ENCODE measurements at regions not wholly inside any gene's neighbourhood (a gene's known extent, or its start where the extent isn't known, plus 50 kb on each side); places are given as distances from the start of the nearest gene placed in this dataset.

DNA sequence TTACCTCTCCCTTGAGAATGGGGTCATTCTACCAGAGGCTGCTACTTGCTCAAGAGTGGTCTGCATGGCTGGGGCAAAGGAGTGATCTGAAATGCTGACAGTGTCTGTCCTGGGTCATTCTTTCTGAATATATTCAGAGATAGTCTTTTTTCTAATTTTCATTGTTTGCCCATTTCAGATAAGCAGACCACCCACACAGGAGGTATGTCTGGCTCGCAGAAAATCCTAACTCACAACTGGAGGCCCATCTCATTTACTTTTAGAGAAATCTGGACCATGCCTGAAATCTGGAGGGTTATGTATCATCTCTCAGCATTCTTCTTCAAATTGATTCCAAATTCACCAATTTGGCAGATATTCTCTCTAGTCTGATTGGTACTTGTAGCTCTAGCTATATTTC, 227.6 kb downstream of the SEC61B start:
- Histone ChIP-seq H3K27ac (no peak overlapping the region), H3K4me2 (no peak overlapping the region), H3K4me1 (peaks cover 10% of the 10 kb centered on the region; the same call in 1 of the 3 replicates), H3K4me3 (no peak overlapping the region), H3K9me3 (no peaks in the 10 kb centered on the region)
- CTCF ChIA-PET = no interaction called here
- FAIRE-seq (no peak), DNase-seq (ENCODE audit: low read depth in 1 of 2, low spot score in 1 of 2) (no peak), ATAC-seq (no peak)
- POLR2A ChIA-PET = no interaction called here
- TF ChIP-seq JUN (IDR thresholded peaks at IDR 0.05) (no peak), CBX2 (IDR thresholded peaks at IDR 0.05; ENCODE audit: borderline replicate concordance, low read depth) (no peak), POLR2AphosphoS2 (conservative IDR thresholded peaks at IDR 0.05; ENCODE audit: low read length) (no peak), CEBPB (IDR thresholded peaks at IDR 0.05) (no peak), FOXS1 (CRISPR knock-in tag; IDR thresholded peaks at IDR 0.05) (no peak)
- WGBS (ENCODE audit: missing lambda C conversion rate) = 6% methylated on average over 1 of the region's 1 CpG

DNA sequence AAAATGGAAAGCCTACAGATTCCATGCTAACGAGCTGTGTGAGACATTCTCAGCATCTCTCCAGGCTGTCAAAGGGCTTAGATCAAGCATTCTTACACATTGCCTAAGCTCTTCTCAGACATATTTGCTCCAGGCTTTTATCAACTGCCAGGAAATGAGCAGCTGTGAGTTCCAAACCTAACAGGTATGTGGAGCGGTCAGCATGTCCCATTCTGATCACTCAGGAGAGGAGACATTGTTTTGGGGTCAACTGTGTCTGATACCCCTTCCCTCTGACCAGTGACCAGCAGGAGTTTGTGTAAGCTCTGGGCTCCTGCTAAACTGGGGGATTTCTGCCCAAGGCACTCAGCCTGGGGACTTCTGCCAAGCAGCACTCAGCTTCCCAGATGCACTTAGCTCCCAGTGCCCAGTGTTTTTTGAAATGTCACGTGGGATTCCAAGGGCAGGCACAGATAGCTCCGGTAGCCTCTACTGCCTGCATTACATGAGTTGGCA, 229.1 kb downstream of the SEC61B start:
- Histone ChIP-seq H3K4me2 (no peak overlapping the region), H3K9me3 (no peaks in the 10 kb centered on the region), H3K27ac (no peak overlapping the region), H3K4me3 (no peak overlapping the region), H3K4me1 (no peaks in the 10 kb centered on the region)
- no peak for FAIRE-seq
- ChIA-PET POLR2A (no interaction called here), CTCF (no interaction called here)
- no peak for ATAC-seq
- DNase-seq (ENCODE audit: low read depth in 1 of 2, low spot score in 1 of 2) = no peak
- 19% methylated on average over 4 of the region's 4 CpGs for WGBS (ENCODE audit: missing lambda C conversion rate)
- TF ChIP-seq KDM1A (IDR thresholded peaks at IDR 0.05; ENCODE audit: low read depth) (no peak), GATA3 (IDR thresholded peaks at IDR 0.05; ENCODE audit: borderline replicate concordance) (no peak), ZFP36 (IDR thresholded peaks at IDR 0.05; ENCODE audit: borderline replicate concordance, partially characterized antibody) (no peak), MYC (IDR thresholded peaks at IDR 0.05; ENCODE audit: borderline replicate concordance, low read length) (no peak), EP300 (IDR thresholded peaks at IDR 0.05) (no peak), NFE2L2 (conservative IDR thresholded peaks at IDR 0.05; ENCODE audit: low read length) (no peak), TFCP2L1 (CRISPR knock-in tag; IDR thresholded peaks at IDR 0.05) (no peak), BHLHE40 (IDR thresholded peaks at IDR 0.05; ENCODE audit: low read depth, low read length) (no peak), JUN (IDR thresholded peaks at IDR 0.05) (no peak), FOSL2 (IDR thresholded peaks at IDR 0.05) (no peak), FOSL2 (CRISPR knock-in tag; IDR thresholded peaks at IDR 0.05) (no peak), CHD4 (IDR thresholded peaks at IDR 0.05; ENCODE audit: borderline replicate concordance) (no peak), CBX8 (IDR thresholded peaks at IDR 0.05) (no peak), ELK1 (IDR thresholded peaks at IDR 0.05; ENCODE audit: low read depth, low read length) (no peak)

GRCh38 chr9:99457406-99457805, 235.3 kb downstream of the SEC61B start:
- POLR2A ChIA-PET = no interaction called here

GRCh38 chr9:99457981-99458380, 235.9 kb downstream of the SEC61B start:
- CTCF ChIA-PET = no interaction called here
- no peaks in the 10 kb centered on the region for H3K9me3 ChIP-seq
- TF ChIP-seq RNF2 (IDR thresholded peaks at IDR 0.05; ENCODE audit: borderline replicate concordance, low read depth) = no peak
- TF ChIP-seq, protein P1, sequence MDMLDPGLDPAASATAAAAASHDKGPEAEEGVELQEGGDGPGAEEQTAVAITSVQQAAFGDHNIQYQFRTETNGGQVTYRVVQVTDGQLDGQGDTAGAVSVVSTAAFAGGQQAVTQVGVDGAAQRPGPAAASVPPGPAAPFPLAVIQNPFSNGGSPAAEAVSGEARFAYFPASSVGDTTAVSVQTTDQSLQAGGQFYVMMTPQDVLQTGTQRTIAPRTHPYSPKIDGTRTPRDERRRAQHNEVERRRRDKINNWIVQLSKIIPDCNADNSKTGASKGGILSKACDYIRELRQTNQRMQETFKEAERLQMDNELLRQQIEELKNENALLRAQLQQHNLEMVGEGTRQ (IDR thresholded peaks at IDR 0.05) = no peak
- TF ChIP-seq JUNB (IDR thresholded peaks at IDR 0.05) = no peak
- TF ChIP-seq JUN (IDR thresholded peaks at IDR 0.05) = no peak
- ATAC-seq (no peak), DNase-seq (ENCODE audit: low read depth in 1 of 2, low spot score in 1 of 2) (no peak), FAIRE-seq (no peak)
- POLR2A ChIA-PET = no interaction called here
- 71% methylated on average over 1 of the region's 1 CpG for WGBS (ENCODE audit: missing lambda C conversion rate)
- H3K4me1 ChIP-seq = no peaks in the 10 kb centered on the region
- no peak overlapping the region for H3K4me2 ChIP-seq
- no peak overlapping the region for H3K27ac ChIP-seq
- no peak overlapping the region for H3K4me3 ChIP-seq

More at GRCh38 chr9:99457406-99457805, 235.3 kb downstream of the SEC61B start:
- 1% methylated on average over 2 of the region's 2 CpGs for WGBS (ENCODE audit: missing lambda C conversion rate)
- Histone ChIP-seq H3K4me1 (no peaks in the 10 kb centered on the region), H3K27ac (no peak overlapping the region), H3K4me2 (no peak overlapping the region), H3K4me3 (no peak overlapping the region), H3K9me3 (no peaks in the 10 kb centered on the region)
- TF ChIP-seq FOSL2 (IDR thresholded peaks at IDR 0.05) (no peak), FOSL2 (CRISPR knock-in tag; IDR thresholded peaks at IDR 0.05) (no peak), PHF8 (IDR thresholded peaks at IDR 0.05; ENCODE audit: borderline replicate concordance, low read depth) (no peak), RARB (CRISPR knock-in tag; IDR thresholded peaks at IDR 0.05) (no peak), ATOH8 (CRISPR knock-in tag; IDR thresholded peaks at IDR 0.05; ENCODE audit: low read depth) (no peak), HOXA7 (CRISPR knock-in tag; IDR thresholded peaks at IDR 0.05) (no peak), CBX2 (IDR thresholded peaks at IDR 0.05; ENCODE audit: borderline replicate concordance, low read depth) (no peak)
- no peak for FAIRE-seq
- ATAC-seq = no peak
- no peak for DNase-seq (ENCODE audit: low read depth in 1 of 2, low spot score in 1 of 2)
- CTCF ChIA-PET = no interaction called here
